Activated T-helper 2 cell treated with anti-CD3 and anti-CD28 coated beads, Interferon-gamma antibody, Interleukin-2, Interleukin-4, amounts not matched to agents 10 μg/mL and 5 μg/mL and 100 μg/mL, durations not matched to agents 14 hours and 24 hours and 36 hours (primary cell): ENCODE measurements at regions not wholly inside any gene's neighbourhood (a gene's known extent, or its start where the extent isn't known, plus 50 kb on each side); places are given as distances from the start of the nearest gene placed in this dataset.
"Not testable (repeated sequence)": the region's sequence is repeated elsewhere in the genome, so short reads cannot be mapped to it uniquely, and the experiment has no call there.

Experiments used
- DNase-seq: peaks from one replicate; pipeline ENCODE4 v3.0.0; 2021; ENCODE audit warnings: low spot score
- H3K27ac Mint-ChIP-seq: one replicate; pipeline ENCODE4 v1.8.0; 2021; ENCODE audit warnings: mixed read lengths
- H3K27me3 Mint-ChIP-seq: one replicate; pipeline ENCODE4 v1.8.0; 2021; ENCODE audit warnings: low read depth, mixed read lengths
- H3K36me3 Mint-ChIP-seq: one replicate; pipeline ENCODE4 v1.8.0; 2021; ENCODE audit warnings: low read depth, mixed read lengths
- H3K4me1 Mint-ChIP-seq: one replicate; pipeline ENCODE4 v1.8.0; 2021; ENCODE audit warnings: low read depth, mixed read lengths
- H3K4me3 Mint-ChIP-seq: one replicate; pipeline ENCODE4 v1.8.0; 2021; ENCODE audit warnings: low read depth, mild to moderate bottlenecking, moderate library complexity, mixed read lengths
- H3K9me3 Mint-ChIP-seq: one replicate; pipeline ENCODE4 v1.8.0; 2021; ENCODE audit warnings: mixed read lengths
- intact Hi-C: fragments of 100-400 bp; cut with micrococcal nuclease; formaldehyde crosslinking; loops from one replicate; pipeline ENCODE4 v1.15.1; 2023

GRCh38 chr10:3926258-3926657 is 141.2 kb upstream of the KLF6 start:
- no peak overlapping the region for H3K4me3 Mint-ChIP-seq
- DNase-seq, result no peak
- peaks cover 4% of the 10 kb centered on the region for H3K9me3 Mint-ChIP-seq
- no peaks in the 10 kb centered on the region for H3K36me3 Mint-ChIP-seq
- H3K4me1 Mint-ChIP-seq, result peaks cover 27% of the 10 kb centered on the region
- no peaks in the 10 kb centered on the region for H3K27me3 Mint-ChIP-seq
- H3K27ac Mint-ChIP-seq, result peak overlapping the region; percentile 60
- intact Hi-C loops, result no loop called here

- H3K27me3 Mint-ChIP-seq, result no peaks in the 10 kb centered on the region
- no peak overlapping the region for H3K27ac Mint-ChIP-seq
- H3K36me3 Mint-ChIP-seq, result no peaks in the 10 kb centered on the region
- H3K9me3 Mint-ChIP-seq, result peaks cover 4% of the 10 kb centered on the region
- no peak for DNase-seq
- H3K4me1 Mint-ChIP-seq, result peaks cover 26% of the 10 kb centered on the region
- no peak overlapping the region for H3K4me3 Mint-ChIP-seq
- intact Hi-C loops, result no loop called here
Observed at GRCh38 chr10:3925184-3925583, 140.2 kb upstream of the KLF6 start.

GRCh38 chr10:3924344-3924743 is 139.3 kb upstream of the KLF6 start:
- intact Hi-C loops, result no loop called here
- Mint-ChIP-seq H3K27ac (no peak overlapping the region), H3K9me3 (peaks cover 4% of the 10 kb centered on the region), H3K4me3 (no peak overlapping the region), H3K36me3 (no peaks in the 10 kb centered on the region), H3K4me1 (peaks cover 23% of the 10 kb centered on the region), H3K27me3 (no peaks in the 10 kb centered on the region)
- DNase-seq, result no peak

DNA sequence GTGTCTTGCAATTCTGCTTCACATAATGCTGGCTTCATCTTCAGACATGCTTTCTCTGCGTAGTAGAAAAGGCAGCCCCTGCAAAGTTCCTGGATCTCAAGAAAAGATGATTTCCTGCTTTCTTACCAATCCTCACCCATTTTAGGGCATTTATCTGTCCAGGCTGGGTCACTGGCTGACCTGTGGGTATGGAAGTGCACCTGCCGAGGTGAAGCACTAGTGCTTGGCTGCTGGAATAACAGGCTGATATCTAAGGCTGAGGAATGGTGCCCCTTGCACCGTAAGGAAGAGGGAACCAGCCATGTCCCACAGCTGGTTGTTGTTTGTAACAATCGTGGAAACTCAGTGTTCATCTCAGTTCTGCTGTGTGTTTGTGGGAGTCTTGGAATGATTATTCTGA is 138.0 kb upstream of the KLF6 start:
- intact Hi-C loops, result no loop called here
- no peak for DNase-seq
- Mint-ChIP-seq H3K27me3 (no peaks in the 10 kb centered on the region), H3K27ac (no peak overlapping the region), H3K4me1 (peaks cover 20% of the 10 kb centered on the region), H3K4me3 (no peak overlapping the region), H3K9me3 (peaks cover 16% of the 10 kb centered on the region), H3K36me3 (no peaks in the 10 kb centered on the region)

DNA sequence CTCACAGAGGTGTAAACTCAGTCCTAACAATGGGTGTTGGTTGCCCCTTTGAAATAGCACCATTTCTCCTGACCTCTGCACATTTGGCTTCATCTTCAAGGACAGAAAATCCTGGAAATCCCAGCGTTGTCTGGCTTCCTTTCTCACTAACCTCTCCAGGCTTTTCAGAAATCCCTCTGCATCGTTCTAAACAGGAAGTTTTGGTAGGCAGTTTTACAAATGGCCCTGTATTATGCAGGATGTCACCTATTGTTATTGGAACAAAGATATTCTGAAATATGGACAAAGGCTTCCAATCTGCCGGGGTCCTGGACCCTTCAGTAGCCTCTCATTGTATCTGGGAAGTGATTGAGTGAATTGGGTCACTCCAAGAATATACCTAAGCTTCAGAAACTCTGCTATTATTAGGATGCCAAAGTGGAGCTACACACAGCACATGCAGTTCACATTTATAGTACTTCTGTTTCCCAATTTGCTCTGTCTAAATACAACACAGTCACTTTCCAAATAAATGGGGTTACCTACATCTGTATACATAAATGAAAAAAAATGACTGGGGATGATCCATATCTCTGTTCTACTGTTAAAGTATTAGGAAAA is 134.8 kb upstream of the KLF6 start:
- no peak for DNase-seq
- Mint-ChIP-seq H3K27ac (no peak overlapping the region), H3K4me3 (no peak overlapping the region), H3K4me1 (no peaks in the 10 kb centered on the region), H3K27me3 (no peaks in the 10 kb centered on the region), H3K36me3 (no peaks in the 10 kb centered on the region), H3K9me3 (peaks cover 17% of the 10 kb centered on the region)
- intact Hi-C loops, result no loop called here

GRCh38 chr10:3917392-3917791 is 132.4 kb upstream of the KLF6 start:
- H3K4me3 Mint-ChIP-seq, H3K27me3 Mint-ChIP-seq, H3K27ac Mint-ChIP-seq, intact Hi-C loops, H3K36me3 Mint-ChIP-seq, DNase-seq, H3K4me1 Mint-ChIP-seq: not testable (repeated sequence)
- peaks cover 13% of the 10 kb centered on the region for H3K9me3 Mint-ChIP-seq

DNA sequence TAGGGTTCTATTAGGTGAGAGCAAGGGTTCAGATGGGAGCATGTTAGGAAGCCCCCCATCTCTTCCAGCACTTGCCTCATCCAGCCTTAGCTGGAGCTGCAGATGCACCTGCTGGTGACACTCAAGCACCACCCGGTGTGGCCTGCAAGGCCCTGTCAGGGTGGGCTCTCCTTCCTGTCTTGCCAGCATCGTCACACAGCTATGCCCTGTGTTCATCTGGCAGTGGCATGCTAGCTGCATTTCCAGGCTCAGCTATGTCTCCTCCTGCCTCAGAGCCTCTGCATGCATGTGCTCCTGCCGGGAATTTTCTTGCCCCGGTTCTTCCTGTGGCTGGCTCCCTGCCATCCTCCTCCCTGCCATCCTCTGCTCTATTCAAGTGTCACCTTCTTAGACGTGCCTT is 129.7 kb upstream of the KLF6 start:
- H3K27ac Mint-ChIP-seq, result no peak overlapping the region
- H3K36me3 Mint-ChIP-seq, result no peaks in the 10 kb centered on the region
- no peaks in the 10 kb centered on the region for H3K27me3 Mint-ChIP-seq
- DNase-seq, result no peak
- intact Hi-C loops, result no loop called here
- H3K9me3 Mint-ChIP-seq, result peaks cover 13% of the 10 kb centered on the region
- H3K4me1 Mint-ChIP-seq, result no peaks in the 10 kb centered on the region
- H3K4me3 Mint-ChIP-seq, result no peak overlapping the region

GRCh38 chr10:3911713-3912442 is 126.9 kb upstream of the KLF6 start:
- intact Hi-C loops, result no loop called here
- no peaks in the 10 kb centered on the region for H3K36me3 Mint-ChIP-seq
- H3K27me3 Mint-ChIP-seq, result no peaks in the 10 kb centered on the region
- H3K9me3 Mint-ChIP-seq, result no peaks in the 10 kb centered on the region
- H3K4me1 Mint-ChIP-seq, result no peaks in the 10 kb centered on the region
- no peak overlapping the region for H3K27ac Mint-ChIP-seq
- H3K4me3 Mint-ChIP-seq, result no peak overlapping the region
- DNase-seq, result no peak

- Mint-ChIP-seq H3K27me3 (no peaks in the 10 kb centered on the region), H3K4me1 (peaks cover 3% of the 10 kb centered on the region), H3K4me3 (no peak overlapping the region), H3K9me3 (no peaks in the 10 kb centered on the region), H3K36me3 (no peaks in the 10 kb centered on the region), H3K27ac (no peak overlapping the region)
- intact Hi-C loops, result no loop called here
- no peak for DNase-seq
Observed at GRCh38 chr10:3911241-3911640, 126.2 kb upstream of the KLF6 start.

DNA sequence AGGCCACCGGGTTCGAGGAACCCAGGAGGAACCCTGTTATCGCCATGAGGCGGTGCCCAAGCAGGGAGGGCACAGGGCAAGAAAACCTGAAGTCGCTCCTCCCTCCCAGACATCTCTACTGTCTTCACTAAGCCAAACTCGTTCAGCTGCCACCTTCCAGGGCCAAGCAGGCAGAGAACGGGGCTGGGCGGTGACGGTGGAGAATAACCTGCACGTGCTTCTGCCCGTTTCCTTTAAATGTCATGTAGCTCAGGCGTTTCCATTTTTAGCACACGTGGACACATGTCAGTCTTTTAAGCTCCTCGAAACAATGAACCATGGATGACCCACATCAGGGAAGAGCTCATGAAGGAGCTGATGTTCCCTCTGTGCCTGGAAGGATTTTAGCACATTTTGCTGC is 124.3 kb upstream of the KLF6 start:
- H3K27ac Mint-ChIP-seq, result no peak overlapping the region
- H3K9me3 Mint-ChIP-seq, result no peaks in the 10 kb centered on the region
- H3K27me3 Mint-ChIP-seq, result no peaks in the 10 kb centered on the region
- no peaks in the 10 kb centered on the region for H3K36me3 Mint-ChIP-seq
- no peak overlapping the region for H3K4me3 Mint-ChIP-seq
- DNase-seq, result no peak
- peaks cover 3% of the 10 kb centered on the region for H3K4me1 Mint-ChIP-seq
- intact Hi-C loops, result no loop called here

- H3K4me1 Mint-ChIP-seq, result peaks cover 3% of the 10 kb centered on the region
- DNase-seq, result no peak
- H3K4me3 Mint-ChIP-seq, result no peak overlapping the region
- H3K9me3 Mint-ChIP-seq, result no peaks in the 10 kb centered on the region
- no peaks in the 10 kb centered on the region for H3K36me3 Mint-ChIP-seq
- intact Hi-C loops, result no loop called here
- H3K27ac Mint-ChIP-seq, result no peak overlapping the region
- H3K27me3 Mint-ChIP-seq, result no peaks in the 10 kb centered on the region
Observed at GRCh38 chr10:3908183-3908582, 123.2 kb upstream of the KLF6 start.

DNA sequence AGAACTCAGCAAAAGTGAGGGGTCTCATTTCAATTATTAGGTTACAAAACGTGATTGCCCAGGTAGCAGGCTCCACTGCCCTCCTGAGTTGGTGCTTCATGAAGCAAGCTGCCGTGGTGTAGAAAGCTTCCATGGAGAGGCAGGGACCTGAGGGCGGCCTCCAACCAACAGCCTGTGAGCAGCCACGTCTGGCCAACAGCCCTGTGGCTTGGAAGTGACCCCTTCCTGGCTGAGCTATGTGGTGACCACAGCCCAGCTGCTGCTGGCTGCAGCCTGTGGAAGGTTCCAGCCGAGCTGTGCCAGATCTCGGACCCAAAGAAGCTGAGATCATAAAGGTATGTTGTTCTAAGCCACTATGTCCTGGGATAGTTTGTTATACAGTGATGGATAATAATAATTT is 122.5 kb upstream of the KLF6 start:
- Mint-ChIP-seq H3K36me3 (no peaks in the 10 kb centered on the region), H3K4me1 (peaks cover 7% of the 10 kb centered on the region), H3K9me3 (no peaks in the 10 kb centered on the region), H3K4me3 (no peak overlapping the region), H3K27ac (no peak overlapping the region), H3K27me3 (no peaks in the 10 kb centered on the region)
- intact Hi-C loops, result no loop called here
- DNase-seq, result no peak

GRCh38 chr10:3906511-3907111 is 121.6 kb upstream of the KLF6 start:
- H3K27ac Mint-ChIP-seq, result no peak overlapping the region
- no peaks in the 10 kb centered on the region for H3K36me3 Mint-ChIP-seq
- H3K4me1 Mint-ChIP-seq, result peaks cover 16% of the 10 kb centered on the region
- intact Hi-C loops, result no loop called here
- no peaks in the 10 kb centered on the region for H3K27me3 Mint-ChIP-seq
- H3K9me3 Mint-ChIP-seq, result no peaks in the 10 kb centered on the region
- H3K4me3 Mint-ChIP-seq, result no peak overlapping the region
- DNase-seq, result no peak
